Skeletal muscle satellite cell (primary cell): ENCODE measurements at regions not wholly inside any gene's neighbourhood (a gene's known extent, or its start where the extent isn't known, plus 50 kb on each side); places are given as distances from the start of the nearest gene placed in this dataset.

Source experiments
- H3K27me3 ChIP-seq: 2 replicates; pipeline ENCODE4 v1.7.0; 2013; ENCODE audit warnings: low read length; ENCODE audit not compliant: control insufficient read depth, insufficient read depth
- H3K36me3 ChIP-seq: 2 replicates; pipeline ENCODE4 v1.7.0; 2013; ENCODE audit warnings: mild to moderate bottlenecking, control low read depth, low read length; ENCODE audit not compliant: insufficient read depth
- H3K4me1 ChIP-seq: 2 replicates; pipeline ENCODE4 v1.7.0; 2013; ENCODE audit warnings: low read length; ENCODE audit not compliant: control insufficient read depth, insufficient read depth
- H3K4me2 ChIP-seq: 2 replicates; pipeline ENCODE4 v1.7.0; 2013; ENCODE audit warnings: mild to moderate bottlenecking, low read length
- H3K4me3 ChIP-seq: 2 replicates; pipeline ENCODE4 v1.7.0; 2013; ENCODE audit warnings: low read length
- H3K9ac ChIP-seq: 2 replicates; pipeline ENCODE4 v1.7.0; 2013; ENCODE audit warnings: mild to moderate bottlenecking, low read depth, low read length, moderate library complexity
- H3K9me3 ChIP-seq: replicated peaks from 2 replicates; pipeline ENCODE4 v1.7.0; 2013; ENCODE audit warnings: mild to moderate bottlenecking, control low read depth, low read length

DNA sequence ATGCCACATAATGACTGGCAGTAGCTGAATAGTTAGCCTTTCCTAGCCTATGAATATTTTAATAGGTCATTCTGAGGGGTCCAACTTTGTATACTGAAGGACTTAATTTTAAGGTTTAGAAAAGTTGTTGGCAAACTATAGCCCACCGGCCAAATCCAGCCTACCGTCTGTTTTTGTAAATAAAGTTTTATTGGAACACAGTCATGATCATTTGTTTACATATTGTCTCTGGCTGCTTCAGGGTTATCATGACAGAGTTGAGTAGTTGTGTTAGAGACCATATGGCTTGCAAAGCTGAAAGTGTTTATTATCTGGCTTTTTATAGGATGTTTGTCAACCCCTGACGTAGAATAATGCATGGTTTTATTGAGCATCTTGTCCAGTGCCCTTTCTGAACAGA lies 73.4 kb downstream of the NTMT2 start:
- Histone ChIP-seq H3K9ac (no peak overlapping the region), H3K27me3 (no peaks in the 10 kb centered on the region), H3K36me3 (no peaks in the 10 kb centered on the region)

DNA sequence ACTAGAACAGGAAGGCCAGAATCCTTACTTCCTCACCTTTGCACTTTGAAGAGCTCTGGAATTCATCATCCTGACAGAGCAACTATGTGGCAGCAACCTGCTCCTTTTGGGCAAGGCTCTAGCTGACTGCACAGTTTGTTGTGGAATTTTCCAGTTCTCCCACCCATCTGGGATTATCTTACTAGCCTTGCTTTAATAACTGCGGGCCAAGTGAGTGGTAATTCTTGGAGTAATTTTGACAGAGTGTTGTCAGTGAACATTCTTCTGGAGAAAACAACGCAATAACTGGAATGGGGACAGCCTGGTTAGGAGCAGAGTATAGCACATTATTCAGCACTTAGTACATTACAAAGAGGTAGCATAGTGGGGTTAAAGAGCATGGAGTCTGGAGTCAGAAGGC lies 75.3 kb downstream of the NTMT2 start:
- Histone ChIP-seq H3K4me3 (no peak overlapping the region), H3K36me3 (no peaks in the 10 kb centered on the region), H3K4me2 (no peak overlapping the region), H3K4me1 (no peaks in the 10 kb centered on the region), H3K9ac (no peak overlapping the region), H3K9me3 (no peaks in the 10 kb centered on the region), H3K27me3 (no peaks in the 10 kb centered on the region)

More for the DNA sequence above, 73.4 kb downstream of the NTMT2 start:
- H3K9me3 ChIP-seq: no peaks in the 10 kb centered on the region
- H3K4me1 ChIP-seq: no peaks in the 10 kb centered on the region
- H3K4me3 ChIP-seq: no peak overlapping the region
- no peak overlapping the region for H3K4me2 ChIP-seq

DNA sequence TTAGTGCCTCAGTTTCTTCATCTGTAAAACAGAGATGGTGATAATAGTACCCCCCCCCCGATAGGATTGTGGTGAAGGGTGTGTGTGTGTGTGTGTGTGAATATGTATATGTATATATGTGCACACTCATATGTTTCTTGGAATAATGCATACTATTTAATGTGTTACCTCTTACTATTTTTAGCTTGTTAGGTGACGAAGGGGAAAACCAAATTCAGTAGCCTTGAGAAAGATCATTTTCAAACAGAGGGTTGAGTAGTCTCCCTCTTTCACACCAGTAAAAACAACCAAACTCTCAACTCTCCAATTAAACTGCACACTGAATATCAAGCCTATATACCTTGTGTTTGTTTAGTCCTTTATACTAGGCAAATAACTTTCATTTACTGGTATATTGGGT lies 75.7 kb downstream of the NTMT2 start:
- Histone ChIP-seq H3K9me3 (no peaks in the 10 kb centered on the region), H3K4me1 (no peaks in the 10 kb centered on the region), H3K9ac (no peak overlapping the region), H3K4me3 (no peak overlapping the region), H3K36me3 (no peaks in the 10 kb centered on the region), H3K4me2 (no peak overlapping the region), H3K27me3 (no peaks in the 10 kb centered on the region)

DNA sequence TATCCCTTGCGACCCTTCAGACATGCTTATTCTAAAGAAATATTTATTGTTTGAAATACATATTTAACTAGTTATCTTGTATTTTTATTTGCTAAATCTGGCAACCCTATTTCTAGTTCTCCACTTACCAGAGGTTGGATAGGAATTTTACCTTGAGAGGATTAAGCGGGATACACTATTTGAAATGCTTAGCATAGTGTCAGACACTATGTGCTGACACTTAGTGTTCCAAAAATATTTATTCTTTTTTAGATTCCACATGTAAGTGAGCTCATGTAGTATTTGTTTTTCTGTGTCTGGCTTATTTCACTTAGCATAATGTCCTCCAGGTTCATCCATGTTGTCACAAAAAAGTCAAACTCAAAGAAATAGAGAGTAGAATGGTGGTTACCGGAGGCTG lies 78.7 kb downstream of the NTMT2 start:
- Histone ChIP-seq H3K27me3 (no peaks in the 10 kb centered on the region), H3K9me3 (no peaks in the 10 kb centered on the region), H3K36me3 (no peaks in the 10 kb centered on the region), H3K9ac (no peak overlapping the region), H3K4me1 (no peaks in the 10 kb centered on the region), H3K4me2 (no peak overlapping the region), H3K4me3 (no peak overlapping the region)

DNA sequence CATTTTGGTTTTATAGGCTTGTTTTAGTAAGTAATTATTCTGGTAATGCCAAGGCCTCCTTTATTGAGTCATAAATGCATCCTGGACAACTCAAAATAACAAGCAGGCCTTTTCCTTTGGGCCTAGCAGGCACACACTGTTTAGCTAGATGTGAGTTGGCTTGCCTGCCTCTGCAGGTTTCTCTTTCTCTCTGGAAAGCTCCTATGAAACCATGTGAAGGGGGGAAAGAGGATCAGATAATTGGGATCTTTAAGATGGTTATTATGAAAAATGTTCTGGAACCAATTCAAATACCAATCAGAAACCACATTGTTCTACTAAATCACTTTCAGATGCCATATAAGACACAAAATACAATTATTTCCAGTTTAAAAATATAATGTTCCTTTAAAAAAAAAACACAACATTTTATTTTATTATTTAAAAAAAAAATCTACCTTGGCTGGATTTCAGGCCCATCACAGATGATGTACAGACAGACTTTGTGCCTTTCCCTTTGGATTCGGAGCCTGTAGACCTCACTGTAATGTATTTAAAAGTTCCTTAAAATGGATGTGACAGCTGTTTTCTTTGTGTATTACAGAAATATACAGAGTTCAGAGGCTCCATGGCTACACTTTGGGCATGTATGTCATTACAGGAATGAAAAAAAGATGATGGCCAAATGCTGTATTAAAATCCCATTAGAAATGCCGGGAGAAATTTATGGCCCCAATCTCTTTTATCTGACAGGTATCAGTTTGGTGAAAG lies 80.2 kb downstream of the NTMT2 start:
- Histone ChIP-seq H3K36me3 (no peaks in the 10 kb centered on the region), H3K9me3 (no peaks in the 10 kb centered on the region), H3K27me3 (no peaks in the 10 kb centered on the region), H3K4me3 (no peak overlapping the region), H3K9ac (no peak overlapping the region), H3K4me1 (no peaks in the 10 kb centered on the region), H3K4me2 (no peak overlapping the region)

DNA sequence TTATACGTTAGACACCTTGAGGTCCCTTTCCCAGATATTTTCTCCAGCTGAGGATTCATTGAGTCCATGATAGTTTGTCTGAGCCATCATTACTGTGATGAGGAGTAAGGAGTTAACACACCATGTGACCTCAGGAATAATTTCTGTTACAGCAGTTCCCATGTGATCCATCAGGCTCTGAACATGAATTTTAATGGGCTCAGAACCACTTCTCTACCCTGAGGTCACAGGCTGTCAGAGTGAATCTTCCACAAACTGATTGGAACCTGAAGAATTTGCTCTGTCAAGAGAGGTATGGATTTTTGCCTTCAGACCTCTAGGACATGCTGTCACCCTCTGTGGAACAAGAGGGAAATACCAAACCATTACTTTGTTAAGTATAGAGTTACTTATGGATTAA lies 81.0 kb downstream of the NTMT2 start:
- no peak overlapping the region for H3K4me3 ChIP-seq
- H3K4me1 ChIP-seq: no peaks in the 10 kb centered on the region
- H3K27me3 ChIP-seq: no peaks in the 10 kb centered on the region
- H3K36me3 ChIP-seq: no peaks in the 10 kb centered on the region
- H3K9me3 ChIP-seq: no peaks in the 10 kb centered on the region
- H3K4me2 ChIP-seq: no peak overlapping the region
- no peak overlapping the region for H3K9ac ChIP-seq

DNA sequence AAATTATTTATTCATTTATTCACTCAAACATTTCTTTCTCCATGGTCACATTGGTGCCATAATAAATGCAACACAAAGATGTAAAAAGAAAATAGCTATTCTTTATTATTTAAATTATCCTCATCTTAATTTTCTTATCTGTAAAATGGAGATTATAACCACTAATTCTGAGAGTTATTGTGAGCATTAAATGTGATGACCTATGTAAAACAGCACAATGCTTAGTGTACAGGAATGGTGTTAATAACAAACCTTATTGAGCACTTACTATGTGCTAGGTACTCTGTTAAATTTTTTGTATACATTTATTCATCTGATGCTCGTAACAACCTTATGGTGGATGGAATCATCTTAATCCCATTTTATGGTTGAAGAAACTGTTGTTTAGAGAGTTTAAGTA lies 84.6 kb downstream of the NTMT2 start:
- Histone ChIP-seq H3K4me2 (no peak overlapping the region), H3K4me1 (no peaks in the 10 kb centered on the region), H3K9me3 (no peaks in the 10 kb centered on the region), H3K9ac (no peak overlapping the region), H3K27me3 (no peaks in the 10 kb centered on the region), H3K4me3 (no peak overlapping the region), H3K36me3 (no peaks in the 10 kb centered on the region)

DNA sequence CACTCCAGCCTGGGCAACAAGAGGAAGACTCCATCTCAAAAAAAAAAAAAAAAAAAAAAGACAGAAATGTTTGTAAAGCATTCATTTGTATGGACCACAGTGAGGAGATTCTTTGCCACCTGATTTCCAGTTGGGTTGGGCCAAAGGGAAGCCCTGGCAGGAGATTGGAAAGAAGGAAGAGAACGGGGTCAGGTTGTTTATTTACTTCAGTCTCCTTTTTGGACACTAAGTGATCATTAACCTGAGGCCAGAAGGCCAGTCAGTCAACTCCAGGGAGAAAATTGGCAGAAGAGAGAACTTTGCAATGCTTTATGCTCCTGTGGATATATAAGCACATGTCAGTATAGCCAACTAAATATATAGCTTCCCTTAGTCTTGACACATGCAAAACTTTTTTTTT lies 85.9 kb downstream of the NTMT2 start:
- Histone ChIP-seq H3K36me3 (no peaks in the 10 kb centered on the region), H3K27me3 (no peaks in the 10 kb centered on the region), H3K9ac (no peak overlapping the region)

DNA sequence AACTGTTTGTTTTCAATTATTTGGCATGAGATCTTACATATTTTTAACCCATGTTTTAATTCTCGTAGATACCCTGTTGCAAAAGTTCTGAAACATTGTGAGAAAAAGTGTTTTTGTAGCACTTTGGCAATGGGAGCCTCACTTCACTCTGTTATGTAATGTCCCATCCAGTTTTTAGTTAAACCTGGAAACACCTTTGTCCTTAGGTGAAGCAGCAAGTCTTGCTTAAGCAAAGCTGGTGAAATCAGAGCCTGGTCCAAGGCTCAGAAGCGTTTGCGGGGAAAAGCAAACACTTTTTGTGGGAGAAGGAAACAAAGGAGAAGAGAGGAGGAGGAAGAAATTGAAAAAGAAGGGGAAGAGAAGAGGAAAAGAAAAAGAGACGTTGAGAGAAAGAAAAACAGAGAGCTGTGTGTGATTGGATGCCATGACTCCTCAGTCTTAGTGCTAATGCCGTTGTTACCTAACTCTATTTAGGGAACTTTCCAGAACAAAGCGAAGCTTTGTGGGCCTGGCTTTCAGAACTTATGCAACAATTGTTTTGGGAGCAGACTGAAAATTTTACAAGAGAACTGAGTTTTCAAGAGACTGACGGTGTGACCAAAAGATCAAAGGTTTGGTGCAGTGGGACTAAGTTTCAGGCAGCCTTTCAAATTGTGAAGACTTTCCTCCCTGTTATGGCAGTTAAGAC lies 93.1 kb downstream of the NTMT2 start:
- Histone ChIP-seq H3K36me3 (no peaks in the 10 kb centered on the region), H3K9me3 (no peaks in the 10 kb centered on the region), H3K27me3 (no peaks in the 10 kb centered on the region), H3K4me1 (no peaks in the 10 kb centered on the region), H3K9ac (no peak overlapping the region), H3K4me2 (no peak overlapping the region), H3K4me3 (no peak overlapping the region)

More for the DNA sequence above, 85.9 kb downstream of the NTMT2 start:
- no peak overlapping the region for H3K4me3 ChIP-seq
- H3K4me2 ChIP-seq: no peak overlapping the region
- no peaks in the 10 kb centered on the region for H3K9me3 ChIP-seq
- H3K4me1 ChIP-seq: no peaks in the 10 kb centered on the region

DNA sequence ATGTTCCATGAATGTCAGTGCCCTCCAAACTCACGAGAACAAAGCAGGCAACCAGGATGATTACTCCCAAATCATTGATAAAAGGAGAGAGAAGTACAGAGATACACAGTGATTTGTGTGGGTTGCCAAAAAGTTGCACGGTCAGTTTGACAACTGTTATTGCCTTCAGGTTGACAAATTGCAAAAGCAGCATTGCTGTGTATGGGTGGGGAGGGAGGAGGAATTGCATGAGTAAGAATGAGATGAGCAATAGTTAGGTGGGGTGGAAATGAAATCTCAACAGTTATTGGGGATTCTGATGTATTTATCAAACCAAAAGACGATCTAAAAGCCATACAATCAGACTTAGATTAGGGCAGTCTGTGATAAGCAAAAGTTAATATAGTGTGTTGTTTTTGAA lies 93.7 kb downstream of the NTMT2 start:
- Histone ChIP-seq H3K4me2 (no peak overlapping the region), H3K4me1 (no peaks in the 10 kb centered on the region), H3K9ac (no peak overlapping the region), H3K27me3 (no peaks in the 10 kb centered on the region), H3K9me3 (no peaks in the 10 kb centered on the region), H3K4me3 (no peak overlapping the region), H3K36me3 (no peaks in the 10 kb centered on the region)

DNA sequence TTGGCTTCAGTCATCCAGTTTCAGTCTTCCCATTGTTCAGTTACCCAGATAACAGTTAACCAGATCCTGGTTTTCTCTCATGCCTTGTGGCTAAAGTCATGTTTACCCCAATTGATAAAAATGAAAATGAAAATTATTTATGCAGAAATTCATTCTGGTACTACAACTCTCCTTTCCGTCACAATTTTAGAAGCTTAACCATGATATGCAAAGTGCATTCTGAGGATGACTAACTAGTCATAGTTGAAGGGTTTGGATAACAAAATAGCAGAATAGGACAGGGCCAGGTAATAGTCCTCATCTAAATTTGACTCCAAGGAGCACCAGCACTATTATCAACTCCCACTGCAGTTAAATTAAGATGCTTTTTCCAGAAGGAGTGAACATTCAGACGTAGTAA lies 94.7 kb downstream of the NTMT2 start:
- Histone ChIP-seq H3K4me3 (no peak overlapping the region), H3K4me2 (no peak overlapping the region), H3K27me3 (no peaks in the 10 kb centered on the region), H3K4me1 (no peaks in the 10 kb centered on the region), H3K9me3 (no peaks in the 10 kb centered on the region), H3K9ac (no peak overlapping the region), H3K36me3 (no peaks in the 10 kb centered on the region)

DNA sequence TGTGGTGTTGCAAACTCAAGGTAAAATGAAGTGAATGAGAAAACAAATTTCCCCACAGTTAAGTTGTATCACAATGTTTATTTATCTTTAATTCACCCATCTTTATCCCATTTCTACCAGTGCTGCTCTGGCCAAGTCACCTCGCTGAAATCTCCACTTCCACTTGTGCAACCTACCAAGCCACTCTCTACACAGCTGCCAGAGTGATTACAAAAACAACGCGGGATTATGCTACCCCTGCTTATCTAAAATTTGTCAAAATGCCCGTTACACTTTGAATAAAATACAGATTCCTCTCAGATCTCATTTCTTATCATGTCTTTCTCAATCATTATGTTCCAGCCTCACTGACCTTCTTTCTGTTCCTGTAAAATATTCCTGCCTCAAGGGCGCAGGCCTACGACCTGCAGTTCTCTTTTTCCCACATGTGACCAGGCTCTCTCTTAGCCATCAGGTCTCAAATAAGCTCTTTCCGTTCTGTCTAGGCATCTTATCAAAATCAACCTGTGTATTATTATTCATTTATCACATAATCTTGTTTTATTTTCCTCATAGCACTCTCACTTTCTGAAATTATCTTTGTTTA lies 95.6 kb downstream of the NTMT2 start:
- no peak overlapping the region for H3K4me2 ChIP-seq
- H3K4me3 ChIP-seq: no peak overlapping the region
- no peaks in the 10 kb centered on the region for H3K36me3 ChIP-seq
- H3K9me3 ChIP-seq: no peaks in the 10 kb centered on the region
- H3K4me1 ChIP-seq: no peaks in the 10 kb centered on the region
- H3K27me3 ChIP-seq: no peaks in the 10 kb centered on the region
- H3K9ac ChIP-seq: no peak overlapping the region
